Neural progenitor cell (in vitro differentiated cells): ENCODE measurements at regions not wholly inside any gene's neighbourhood (a gene's known extent, or its start where the extent isn't known, plus 50 kb on each side); places are given as distances from the start of the nearest gene placed in this dataset.

Experiments used
- DNase-seq: peaks from one replicate; pipeline ENCODE4 v3.0.0-alpha.2; 2016; ENCODE audit warnings: low spot score
- H2AFZ ChIP-seq: fragments of 200-600 bp; sonication (generic); replicated peaks from 2 replicates; pipeline ENCODE4 v1.6.1; 2016; ENCODE audit warnings: antibody characterized with exemption
- H3F3A ChIP-seq: fragments of 200-600 bp; sonication (generic); 2 replicates; pipeline ENCODE4 v1.6.1; 2016; ENCODE audit warnings: antibody characterized with exemption, low read depth
- H3K27ac ChIP-seq: fragments of 200-600 bp; sonication (generic); 2 replicates; pipeline ENCODE4 v1.5.1; 2016; ENCODE audit warnings: mild to moderate bottlenecking
- H3K27me3 ChIP-seq: fragments of 200-600 bp; sonication (generic); 2 replicates; pipeline ENCODE4 v1.6.1; 2016; ENCODE audit warnings: mild to moderate bottlenecking, moderate library complexity
- H3K36me3 ChIP-seq: fragments of 200-600 bp; sonication (generic); 2 replicates; pipeline ENCODE4 v1.5.1; 2016
- H3K4me1 ChIP-seq: fragments of 200-600 bp; sonication (generic); 2 replicates; pipeline ENCODE4 v1.6.1; 2016; ENCODE audit warnings: mixed run types
- H3K4me2 ChIP-seq: fragments of 200-600 bp; sonication (generic); 2 replicates; pipeline ENCODE4 v1.6.1; 2016
- H3K4me3 ChIP-seq: fragments of 200-600 bp; sonication (generic); 2 replicates; pipeline ENCODE4 v1.5.1; 2016
- H3K79me2 ChIP-seq: fragments of 200-600 bp; sonication (generic); 2 replicates; pipeline ENCODE4 v1.6.1; 2016; ENCODE audit warnings: low read depth
- H3K9ac ChIP-seq: fragments of 200-600 bp; sonication (generic); 2 replicates; pipeline ENCODE4 v1.6.1; 2016
- H3K9me3 ChIP-seq: fragments of 200-600 bp; sonication (generic); 2 replicates; pipeline ENCODE4 v1.5.1; 2016; ENCODE audit warnings: low read depth
- H4K20me1 ChIP-seq: fragments of 200-600 bp; sonication (generic); 2 replicates; pipeline ENCODE4 v1.6.1; 2016; ENCODE audit warnings: low read depth
- H3K27ac Mint-ChIP-seq: 3 replicates; pipeline ENCODE4 v1.8.0; 2021; ENCODE audit warnings: mixed read lengths
- H3K27me3 Mint-ChIP-seq: 2 replicates; pipeline ENCODE4 v1.8.0; 2022; ENCODE audit warnings: low read depth, mild to moderate bottlenecking, inconsistent platforms, moderate library complexity, mixed read lengths; ENCODE audit not compliant: insufficient read depth
- H3K36me3 Mint-ChIP-seq: 3 replicates; pipeline ENCODE4 v1.8.0; 2021; ENCODE audit warnings: mixed read lengths
- H3K4me1 Mint-ChIP-seq: 3 replicates; pipeline ENCODE4 v1.8.0; 2021; ENCODE audit warnings: mixed read lengths
- H3K4me3 Mint-ChIP-seq: 3 replicates; pipeline ENCODE4 v1.8.0; 2021; ENCODE audit warnings: mild to moderate bottlenecking, moderate library complexity, mixed read lengths
- H3K9me3 Mint-ChIP-seq: 3 replicates; pipeline ENCODE4 v1.8.0; 2020; ENCODE audit warnings: mixed read lengths
- CTCF ChIP-seq: fragments of 200-600 bp; sonication (generic); IDR thresholded peaks from 2 replicates; pipeline ENCODE4 v1.5.1; 2017; ENCODE audit warnings: antibody characterized with exemption, mild to moderate bottlenecking
- EZH2 ChIP-seq: fragments of 200-600 bp; sonication (generic); IDR thresholded peaks from 2 replicates; pipeline ENCODE4 v1.6.1; 2017; ENCODE audit warnings: antibody characterized with exemption, mild to moderate bottlenecking, moderate library complexity
- EZH2phosphoT487 ChIP-seq: fragments of 200-600 bp; sonication (generic); IDR thresholded peaks from 2 replicates; pipeline ENCODE4 v1.6.1; 2017; ENCODE audit warnings: antibody characterized with exemption

- H3K36me3 Mint-ChIP-seq, result peaks cover 3% of the 10 kb centered on the region
- no peaks in the 10 kb centered on the region for H3F3A ChIP-seq
- no peak overlapping the region for H2AFZ ChIP-seq
- no peaks in the 10 kb centered on the region for H3K79me2 ChIP-seq
- no peak overlapping the region for H3K9ac ChIP-seq
- no peak overlapping the region for H3K4me2 ChIP-seq
- no peak overlapping the region for H3K27ac ChIP-seq
- no peaks in the 10 kb centered on the region for H4K20me1 ChIP-seq
- H3K4me3 Mint-ChIP-seq, result no peak overlapping the region
- no peak overlapping the region for H3K4me3 ChIP-seq
- peaks cover 5% of the 10 kb centered on the region for H3K4me1 Mint-ChIP-seq
- no peaks in the 10 kb centered on the region for H3K36me3 ChIP-seq
- no peak overlapping the region for H3K27ac Mint-ChIP-seq
- H3K9me3 ChIP-seq, result no peaks in the 10 kb centered on the region
- DNase-seq, result no peak
- H3K27me3 ChIP-seq, result no peaks in the 10 kb centered on the region
- peaks cover 9% of the 10 kb centered on the region for H3K27me3 Mint-ChIP-seq
- peaks cover 11% of the 10 kb centered on the region for H3K9me3 Mint-ChIP-seq
- TF ChIP-seq EZH2phosphoT487 (no peak), EZH2 (no peak), CTCF (no peak)
- H3K4me1 ChIP-seq, result no peaks in the 10 kb centered on the region
Observed at GRCh38 chr21:32070126-32070525, 197.3 kb downstream of the HUNK start.

- H3K9me3 ChIP-seq, result no peaks in the 10 kb centered on the region
- H3F3A ChIP-seq, result no peaks in the 10 kb centered on the region
- no peak for DNase-seq
- H3K36me3 ChIP-seq, result no peaks in the 10 kb centered on the region
- peaks cover 17% of the 10 kb centered on the region for H3K4me1 Mint-ChIP-seq
- TF ChIP-seq EZH2phosphoT487 (no peak), EZH2 (no peak), CTCF (no peak)
- no peak overlapping the region for H3K27ac ChIP-seq
- peaks cover 5% of the 10 kb centered on the region for H3K27me3 Mint-ChIP-seq
- no peak overlapping the region for H3K9ac ChIP-seq
- H4K20me1 ChIP-seq, result no peaks in the 10 kb centered on the region
- no peaks in the 10 kb centered on the region for H3K4me1 ChIP-seq
- H3K36me3 Mint-ChIP-seq, result peaks cover 2% of the 10 kb centered on the region
- H3K27me3 ChIP-seq, result no peaks in the 10 kb centered on the region
- peaks cover 3% of the 10 kb centered on the region for H3K9me3 Mint-ChIP-seq
- H3K4me2 ChIP-seq, result no peak overlapping the region
- no peak overlapping the region for H3K4me3 ChIP-seq
- no peak overlapping the region for H3K4me3 Mint-ChIP-seq
- H3K27ac Mint-ChIP-seq, result no peak overlapping the region
- H3K79me2 ChIP-seq, result no peaks in the 10 kb centered on the region
- no peak overlapping the region for H2AFZ ChIP-seq
Observed at GRCh38 chr21:32065654-32066053, 192.8 kb downstream of the HUNK start.

GRCh38 chr21:32064281-32064910 is 191.6 kb downstream of the HUNK start:
- no peaks in the 10 kb centered on the region for H3K27me3 ChIP-seq
- no peak overlapping the region for H3K27ac ChIP-seq
- no peak overlapping the region for H2AFZ ChIP-seq
- no peaks in the 10 kb centered on the region for H3F3A ChIP-seq
- DNase-seq, result no peak
- H3K27me3 Mint-ChIP-seq, result peaks cover 5% of the 10 kb centered on the region
- H3K36me3 ChIP-seq, result no peaks in the 10 kb centered on the region
- H4K20me1 ChIP-seq, result no peaks in the 10 kb centered on the region
- no peak overlapping the region for H3K4me3 Mint-ChIP-seq
- no peaks in the 10 kb centered on the region for H3K4me1 ChIP-seq
- peak overlapping the region; percentile 17 for H3K27ac Mint-ChIP-seq
- H3K9me3 ChIP-seq, result no peaks in the 10 kb centered on the region
- no peak overlapping the region for H3K9ac ChIP-seq
- H3K4me3 ChIP-seq, result no peak overlapping the region
- H3K4me2 ChIP-seq, result no peak overlapping the region
- peaks cover 17% of the 10 kb centered on the region for H3K4me1 Mint-ChIP-seq
- no peaks in the 10 kb centered on the region for H3K79me2 ChIP-seq
- peaks cover 3% of the 10 kb centered on the region for H3K9me3 Mint-ChIP-seq
- peaks cover 2% of the 10 kb centered on the region for H3K36me3 Mint-ChIP-seq
- no peak for TF ChIP-seq CTCF
- TF ChIP-seq EZH2phosphoT487, result no peak
- no peak for TF ChIP-seq EZH2
